HepG2 (cell line): ENCODE measurements at regions not wholly inside any gene's neighbourhood (a gene's known extent, or its start where the extent isn't known, plus 50 kb on each side); places are given as distances from the start of the nearest gene placed in this dataset.

Experiments used
- BHLHE40 ChIP-seq: IDR thresholded peaks from 2 replicates; pipeline ENCODE4 v1.6.1; 2011; ENCODE audit warnings: low read length, improper control_type of control experiment
- BRCA1 ChIP-seq: sonication (generic); formaldehyde crosslinking; IDR thresholded peaks from 2 replicates; pipeline ENCODE4 v1.4.0; 2020; ENCODE audit warnings: missing genetic modification reagents
- POLR2A ChIP-seq, 2 experiments: IDR thresholded peaks; 2 replicates each; pipeline ENCODE4 v1.6.1; 2011; ENCODE audit warnings: low read depth in 2 of 2, low read length in 2 of 2, mild to moderate bottlenecking in 1 of 2, moderate library complexity in 1 of 2; ENCODE audit not compliant: insufficient read depth in 1 of 2
- TAF1 ChIP-seq: sonication (generic); formaldehyde crosslinking; IDR thresholded peaks from 2 replicates; pipeline ENCODE4 v1.4.0; 2020; ENCODE audit warnings: missing genetic modification reagents
- ZKSCAN8 ChIP-seq: IDR thresholded peaks from 2 replicates; pipeline ENCODE4 v1.6.1; 2016; ENCODE audit warnings: borderline replicate concordance, missing genetic modification reagents, missing compliant biosample characterization
- ZSCAN9 ChIP-seq: IDR thresholded peaks from 2 replicates; pipeline ENCODE4 v1.6.1; 2016; ENCODE audit warnings: borderline replicate concordance
- TF ChIP-seq, protein P1 (sequence below): sonication (generic); formaldehyde crosslinking; IDR thresholded peaks from 2 replicates; pipeline ENCODE4 v1.9.0; 2022; ENCODE audit warnings: low read depth, missing genetic modification reagents

DNA sequence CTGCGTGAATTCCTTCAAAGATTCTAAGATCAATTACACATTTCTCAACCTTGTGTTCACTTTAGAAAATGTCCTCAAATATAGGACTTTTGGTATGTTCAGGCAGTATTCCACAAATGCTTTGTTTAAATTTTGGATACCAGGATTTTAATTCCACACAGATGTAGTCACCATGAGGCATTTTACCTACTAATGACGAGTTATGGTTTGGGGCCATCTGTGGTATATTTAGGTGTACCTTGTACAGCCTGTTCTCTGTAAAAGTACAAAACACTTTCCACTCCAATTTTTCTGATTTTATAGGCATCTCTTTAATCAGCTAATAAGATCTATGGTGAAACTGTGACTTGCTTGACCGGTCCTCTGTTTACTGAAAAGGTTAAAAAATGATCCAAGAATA, 275.7 kb upstream of the PRICKLE1 start:
- TF ChIP-seq ZSCAN9 (CRISPR knock-in tag), result no peak
- no peak for TF ChIP-seq TAF1
- TF ChIP-seq, protein P1, sequence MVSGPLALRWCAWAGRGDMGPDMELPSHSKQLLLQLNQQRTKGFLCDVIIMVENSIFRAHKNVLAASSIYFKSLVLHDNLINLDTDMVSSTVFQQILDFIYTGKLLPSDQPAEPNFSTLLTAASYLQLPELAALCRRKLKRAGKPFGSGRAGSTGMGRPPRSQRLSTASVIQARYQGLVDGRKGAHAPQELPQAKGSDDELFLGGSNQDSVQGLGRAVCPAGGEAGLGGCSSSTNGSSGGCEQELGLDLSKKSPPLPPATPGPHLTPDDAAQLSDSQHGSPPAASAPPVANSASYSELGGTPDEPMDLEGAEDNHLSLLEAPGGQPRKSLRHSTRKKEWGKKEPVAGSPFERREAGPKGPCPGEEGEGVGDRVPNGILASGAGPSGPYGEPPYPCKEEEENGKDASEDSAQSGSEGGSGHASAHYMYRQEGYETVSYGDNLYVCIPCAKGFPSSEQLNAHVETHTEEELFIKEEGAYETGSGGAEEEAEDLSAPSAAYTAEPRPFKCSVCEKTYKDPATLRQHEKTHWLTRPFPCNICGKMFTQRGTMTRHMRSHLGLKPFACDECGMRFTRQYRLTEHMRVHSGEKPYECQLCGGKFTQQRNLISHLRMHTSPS (CRISPR knock-in tag), result no peak
- no peak for TF ChIP-seq POLR2A (IDR thresholded peaks at IDR 0.05; ENCODE audit: insufficient read depth in 1 of 2, low read depth in 2 of 2, low read length in 2 of 2)
- TF ChIP-seq ZKSCAN8, result no peak
- TF ChIP-seq BHLHE40, result no peak
- no peak for TF ChIP-seq BRCA1 (CRISPR knock-in tag)
